ENCODE measurements at regions not wholly inside any gene's neighbourhood (a gene's known extent, or its start where the extent isn't known, plus 50 kb on each side); places are given as distances from the start of the nearest gene placed in this dataset.

- no peak for TF ChIP-seq CTCF (IDR thresholded peaks at IDR 0.05; ENCODE audit: low read length)
- TF ChIP-seq EZH2phosphoT487 (IDR thresholded peaks at IDR 0.05; ENCODE audit: low read length) = no peak
- TF ChIP-seq EZH2 (optimal IDR thresholded peaks at IDR 0.05; ENCODE audit: low read depth, low read length) = no peak
Observed at GRCh38 chr4:95714571-95714970, 125.3 kb upstream of the PDHA2 start.

Data from MM.1S (cell line).